HEK293T (cell line): ENCODE measurements at regions not wholly inside any gene's neighbourhood (a gene's known extent, or its start where the extent isn't known, plus 50 kb on each side); places are given as distances from the start of the nearest gene placed in this dataset.

Experiments
- CTCF ChIA-PET: fragments of 350-600 bp; formaldehyde crosslinking; extraction: SDS; loops from one replicate; lab custom pipeline; 2021; ENCODE audit warnings: antibody characterized with exemption, inconsistent platforms; lab: Yijun Ruan, JAX
- POLR2A ChIA-PET: fragments of 350-600 bp; formaldehyde crosslinking; extraction: SDS; loops from one replicate; lab custom pipeline; 2020; ENCODE audit warnings: antibody characterized with exemption, inconsistent platforms; lab: Yijun Ruan, JAX
- DNase-seq: peaks from one replicate; pipeline ENCODE4 v3.0.0; 2012; ENCODE audit warnings: mixed read lengths; ENCODE audit errors: extremely low spot score
- ARNT ChIP-seq: fragments of 450-650 bp; IDR thresholded peaks from 2 replicates; pipeline ENCODE4 v1.6.1; 2017; ENCODE audit warnings: mild to moderate bottlenecking
- BHLHE40 ChIP-seq: fragments of 450-650 bp; IDR thresholded peaks from 2 replicates; pipeline ENCODE4 v1.6.1; 2016; ENCODE audit warnings: mild to moderate bottlenecking, moderate library complexity, borderline replicate concordance
- CTBP1 ChIP-seq: fragments of 450-650 bp; IDR thresholded peaks from 2 replicates; pipeline ENCODE4 v1.6.1; 2016; ENCODE audit warnings: borderline replicate concordance
- ELF4 ChIP-seq: fragments of 450-650 bp; IDR thresholded peaks from 2 replicates; pipeline ENCODE4 v1.6.1; 2017; ENCODE audit warnings: antibody characterized with exemption
- FOXA1 ChIP-seq: fragments of 450-650 bp; IDR thresholded peaks from 2 replicates; pipeline ENCODE4 v1.6.1; 2016; ENCODE audit warnings: mild to moderate bottlenecking
- FOXK2 ChIP-seq: fragments of 450-650 bp; IDR thresholded peaks from 2 replicates; pipeline ENCODE4 v1.6.1; 2016; ENCODE audit warnings: mild to moderate bottlenecking
- FOXM1 ChIP-seq: fragments of 450-650 bp; IDR thresholded peaks from 2 replicates; pipeline ENCODE4 v1.6.1; 2017; ENCODE audit warnings: mild to moderate bottlenecking, borderline replicate concordance
- HDGF ChIP-seq: fragments of 450-650 bp; IDR thresholded peaks from 2 replicates; pipeline ENCODE4 v1.6.1; 2017; ENCODE audit warnings: antibody characterized with exemption, borderline replicate concordance
- L3MBTL2 ChIP-seq: fragments of 450-650 bp; conservative IDR thresholded peaks from 2 replicates; pipeline ENCODE4 v1.6.1; 2016; ENCODE audit warnings: mild to moderate bottlenecking
- LEF1 ChIP-seq: fragments of 450-650 bp; IDR thresholded peaks from 2 replicates; pipeline ENCODE4 v1.6.1; 2017; ENCODE audit warnings: mild to moderate bottlenecking, borderline replicate concordance
- NFRKB ChIP-seq: fragments of 450-650 bp; IDR thresholded peaks from 2 replicates; pipeline ENCODE4 v1.6.1; 2016; ENCODE audit warnings: mild to moderate bottlenecking, moderate library complexity
- SP1 ChIP-seq: fragments of 450-650 bp; IDR thresholded peaks from 2 replicates; pipeline ENCODE4 v1.6.1; 2017
- SUZ12 ChIP-seq: fragments of 450-650 bp; IDR thresholded peaks from 2 replicates; pipeline ENCODE4 v1.6.1; 2016; ENCODE audit warnings: mild to moderate bottlenecking
- TARDBP ChIP-seq: fragments of 450-650 bp; IDR thresholded peaks from 2 replicates; pipeline ENCODE4 v1.6.1; 2016
- ZNF384 ChIP-seq: fragments of 450-650 bp; IDR thresholded peaks from 2 replicates; pipeline ENCODE4 v1.6.1; 2016
- TF ChIP-seq, protein P1 (sequence below): fragments of 450-650 bp; IDR thresholded peaks from 2 replicates; pipeline ENCODE4 v1.6.1; 2016

GRCh38 chr3:99544786-99545281, 93.6 kb upstream of the COL8A1 start:
- CTCF ChIA-PET, result no interaction called here
- POLR2A ChIA-PET, result no interaction called here
- TF ChIP-seq FOXA1 (no peak), SUZ12 (no peak), ARNT (no peak), L3MBTL2 (no peak), SP1 (no peak), ZNF384 (no peak), HDGF (no peak), BHLHE40 (no peak)
- DNase-seq, result no peak

DNA sequence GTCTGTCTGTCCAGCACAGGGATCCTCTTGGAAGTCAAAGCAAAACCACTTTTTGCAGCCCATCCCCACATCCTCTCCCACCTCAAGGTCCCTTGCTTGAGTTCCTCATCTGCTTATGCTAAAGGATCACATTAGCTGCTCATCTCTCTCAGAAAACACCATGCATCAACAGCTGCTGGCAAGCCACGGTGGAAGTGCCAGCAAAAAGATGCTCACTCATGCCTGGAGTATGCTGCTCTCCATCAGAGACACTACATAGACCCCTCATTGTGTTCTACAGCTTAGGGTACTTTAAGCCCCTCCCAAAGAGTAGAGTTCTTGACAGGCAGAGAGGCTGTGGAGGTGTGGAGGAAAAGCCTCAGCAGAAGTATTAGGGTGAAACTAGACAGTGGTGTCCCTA, 94.6 kb upstream of the COL8A1 start:
- CTCF ChIA-PET, result no interaction called here
- DNase-seq, result no peak
- TF ChIP-seq SP1 (no peak), ELF4 (no peak), FOXK2 (no peak), LEF1 (no peak), FOXM1 (no peak), CTBP1 (no peak), ZNF384 (no peak), NFRKB (no peak), HDGF (no peak), TARDBP (no peak), BHLHE40 (no peak), L3MBTL2 (no peak), FOXA1 (no peak), ARNT (no peak), SUZ12 (no peak)
- TF ChIP-seq, protein P1, sequence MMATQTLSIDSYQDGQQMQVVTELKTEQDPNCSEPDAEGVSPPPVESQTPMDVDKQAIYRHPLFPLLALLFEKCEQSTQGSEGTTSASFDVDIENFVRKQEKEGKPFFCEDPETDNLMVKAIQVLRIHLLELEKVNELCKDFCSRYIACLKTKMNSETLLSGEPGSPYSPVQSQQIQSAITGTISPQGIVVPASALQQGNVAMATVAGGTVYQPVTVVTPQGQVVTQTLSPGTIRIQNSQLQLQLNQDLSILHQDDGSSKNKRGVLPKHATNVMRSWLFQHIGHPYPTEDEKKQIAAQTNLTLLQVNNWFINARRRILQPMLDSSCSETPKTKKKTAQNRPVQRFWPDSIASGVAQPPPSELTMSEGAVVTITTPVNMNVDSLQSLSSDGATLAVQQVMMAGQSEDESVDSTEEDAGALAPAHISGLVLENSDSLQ, result no peak
- POLR2A ChIA-PET, result no interaction called here

DNA sequence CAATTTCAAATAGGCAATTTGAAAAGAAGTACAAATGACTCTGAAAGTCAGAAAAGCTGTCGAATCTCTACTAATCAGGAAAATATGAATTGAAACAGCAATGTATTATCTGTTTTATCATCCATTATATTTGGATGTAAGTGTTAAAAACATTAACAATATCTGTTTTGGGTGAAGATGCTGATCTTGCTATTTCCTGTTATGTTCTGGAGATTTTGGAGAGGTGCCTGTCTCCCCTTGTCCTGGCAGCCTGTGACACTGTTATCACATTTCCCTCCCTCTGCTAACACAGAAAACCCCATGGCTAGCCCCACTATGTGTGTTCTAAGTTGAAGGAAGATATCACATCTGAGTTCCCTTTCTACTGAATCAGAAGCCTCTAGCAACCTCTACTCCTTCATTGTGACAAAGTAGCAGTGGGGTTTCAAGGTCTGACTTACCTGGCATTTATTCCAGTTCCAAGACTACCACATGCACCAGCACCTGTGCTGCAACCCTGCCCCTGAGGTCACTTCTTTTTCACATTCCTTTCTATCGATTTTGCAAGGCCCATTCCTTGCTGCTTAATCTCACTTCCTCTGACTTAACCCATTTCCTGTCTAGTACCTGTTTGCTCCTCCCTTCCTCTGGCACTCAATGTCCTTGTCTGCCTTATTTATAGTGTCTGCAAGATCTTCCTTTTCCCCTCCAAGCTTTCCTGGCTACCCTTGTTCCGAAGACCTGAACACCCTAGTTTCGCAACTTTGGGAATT, 95.5 kb upstream of the COL8A1 start:
- CTCF ChIA-PET, result no interaction called here
- POLR2A ChIA-PET, result no interaction called here
- no peak for TF ChIP-seq FOXM1
- TF ChIP-seq CTBP1, result no peak
- TF ChIP-seq ARNT, result no peak
- TF ChIP-seq LEF1, result no peak
- TF ChIP-seq, protein P1, result no peak
- TF ChIP-seq HDGF, result no peak
- TF ChIP-seq TARDBP, result no peak
- no peak for TF ChIP-seq ELF4
- TF ChIP-seq BHLHE40, result no peak
- TF ChIP-seq SP1, result no peak
- no peak for TF ChIP-seq FOXK2
- TF ChIP-seq L3MBTL2, result no peak
- DNase-seq, result no peak

GRCh38 chr3:99541181-99541580, 97.2 kb upstream of the COL8A1 start:
- DNase-seq, result no peak
- TF ChIP-seq HDGF, result no peak
- no peak for TF ChIP-seq TARDBP
- TF ChIP-seq, protein P1, result no peak
- no peak for TF ChIP-seq SP1
- TF ChIP-seq NFRKB, result no peak
- no peak for TF ChIP-seq ARNT
- no peak for TF ChIP-seq FOXM1
- TF ChIP-seq LEF1, result no peak
- no peak for TF ChIP-seq BHLHE40
- no peak for TF ChIP-seq ELF4
- TF ChIP-seq SUZ12, result no peak
- TF ChIP-seq FOXK2, result no peak
- no peak for TF ChIP-seq ZNF384
- no peak for TF ChIP-seq L3MBTL2
- TF ChIP-seq CTBP1, result no peak
- TF ChIP-seq FOXA1, result no peak
- ChIA-PET POLR2A (no interaction called here), CTCF (no interaction called here)

- ChIA-PET CTCF (interaction anchor here (1.0 kb wide), 1 partner anchor 38 kb away, joined by 13 read pairs; no protein-coding TSS in a partner anchor), POLR2A (no interaction called here)
- no peak for DNase-seq
- TF ChIP-seq SP1 (no peak), NFRKB (no peak), ARNT (no peak), SUZ12 (no peak), ZNF384 (no peak), LEF1 (no peak), FOXM1 (no peak), FOXK2 (no peak), TARDBP (no peak), FOXA1 (no peak), L3MBTL2 (no peak), ELF4 (no peak), CTBP1 (no peak), HDGF (no peak)
- TF ChIP-seq, protein P1, result no peak
Observed at GRCh38 chr3:99537416-99537815, 101.0 kb upstream of the COL8A1 start.
